ENCODE measurements at regions not wholly inside any gene's neighbourhood (a gene's known extent, or its start where the extent isn't known, plus 50 kb on each side); places are given as distances from the start of the nearest gene placed in this dataset.

DNA sequence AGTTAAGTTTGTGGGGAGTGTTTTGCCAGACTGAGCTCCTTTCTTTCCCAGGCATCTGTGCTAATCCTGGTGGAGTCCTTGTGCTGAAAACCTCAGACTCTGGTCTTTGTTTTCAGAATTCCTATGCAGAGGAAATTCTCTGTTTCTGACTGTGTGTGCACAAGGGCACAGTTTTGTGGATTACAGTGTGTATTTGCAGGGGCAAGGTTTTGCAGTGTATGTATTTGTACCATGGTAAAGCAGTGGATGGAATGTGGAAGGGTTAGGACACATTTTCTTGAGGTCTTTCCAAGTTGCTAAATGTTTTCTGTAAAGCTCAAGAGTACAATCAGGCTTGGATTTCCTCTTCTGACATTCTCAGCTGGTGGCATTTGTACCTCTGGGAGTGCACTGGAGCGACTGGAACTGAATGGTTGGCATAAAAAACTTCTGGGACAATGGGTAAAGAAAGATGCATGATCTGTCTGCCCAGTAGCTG is 139.5 kb upstream of the RND3 start:
- no peak for TF ChIP-seq ZBTB7A (tag by site-specific recombination; IDR thresholded peaks at IDR 0.05; ENCODE audit: low read depth)
- TF ChIP-seq SP2 (tag by site-specific recombination; IDR thresholded peaks at IDR 0.05), result no peak
- no peak for TF ChIP-seq ZNF549 (tag by site-specific recombination; IDR thresholded peaks at IDR 0.05)
- TF ChIP-seq, protein P1, sequence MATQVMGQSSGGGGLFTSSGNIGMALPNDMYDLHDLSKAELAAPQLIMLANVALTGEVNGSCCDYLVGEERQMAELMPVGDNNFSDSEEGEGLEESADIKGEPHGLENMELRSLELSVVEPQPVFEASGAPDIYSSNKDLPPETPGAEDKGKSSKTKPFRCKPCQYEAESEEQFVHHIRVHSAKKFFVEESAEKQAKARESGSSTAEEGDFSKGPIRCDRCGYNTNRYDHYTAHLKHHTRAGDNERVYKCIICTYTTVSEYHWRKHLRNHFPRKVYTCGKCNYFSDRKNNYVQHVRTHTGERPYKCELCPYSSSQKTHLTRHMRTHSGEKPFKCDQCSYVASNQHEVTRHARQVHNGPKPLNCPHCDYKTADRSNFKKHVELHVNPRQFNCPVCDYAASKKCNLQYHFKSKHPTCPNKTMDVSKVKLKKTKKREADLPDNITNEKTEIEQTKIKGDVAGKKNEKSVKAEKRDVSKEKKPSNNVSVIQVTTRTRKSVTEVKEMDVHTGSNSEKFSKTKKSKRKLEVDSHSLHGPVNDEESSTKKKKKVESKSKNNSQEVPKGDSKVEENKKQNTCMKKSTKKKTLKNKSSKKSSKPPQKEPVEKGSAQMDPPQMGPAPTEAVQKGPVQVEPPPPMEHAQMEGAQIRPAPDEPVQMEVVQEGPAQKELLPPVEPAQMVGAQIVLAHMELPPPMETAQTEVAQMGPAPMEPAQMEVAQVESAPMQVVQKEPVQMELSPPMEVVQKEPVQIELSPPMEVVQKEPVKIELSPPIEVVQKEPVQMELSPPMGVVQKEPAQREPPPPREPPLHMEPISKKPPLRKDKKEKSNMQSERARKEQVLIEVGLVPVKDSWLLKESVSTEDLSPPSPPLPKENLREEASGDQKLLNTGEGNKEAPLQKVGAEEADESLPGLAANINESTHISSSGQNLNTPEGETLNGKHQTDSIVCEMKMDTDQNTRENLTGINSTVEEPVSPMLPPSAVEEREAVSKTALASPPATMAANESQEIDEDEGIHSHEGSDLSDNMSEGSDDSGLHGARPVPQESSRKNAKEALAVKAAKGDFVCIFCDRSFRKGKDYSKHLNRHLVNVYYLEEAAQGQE (tag by site-specific recombination; IDR thresholded peaks at IDR 0.05), result no peak
- TF ChIP-seq, protein P2, sequence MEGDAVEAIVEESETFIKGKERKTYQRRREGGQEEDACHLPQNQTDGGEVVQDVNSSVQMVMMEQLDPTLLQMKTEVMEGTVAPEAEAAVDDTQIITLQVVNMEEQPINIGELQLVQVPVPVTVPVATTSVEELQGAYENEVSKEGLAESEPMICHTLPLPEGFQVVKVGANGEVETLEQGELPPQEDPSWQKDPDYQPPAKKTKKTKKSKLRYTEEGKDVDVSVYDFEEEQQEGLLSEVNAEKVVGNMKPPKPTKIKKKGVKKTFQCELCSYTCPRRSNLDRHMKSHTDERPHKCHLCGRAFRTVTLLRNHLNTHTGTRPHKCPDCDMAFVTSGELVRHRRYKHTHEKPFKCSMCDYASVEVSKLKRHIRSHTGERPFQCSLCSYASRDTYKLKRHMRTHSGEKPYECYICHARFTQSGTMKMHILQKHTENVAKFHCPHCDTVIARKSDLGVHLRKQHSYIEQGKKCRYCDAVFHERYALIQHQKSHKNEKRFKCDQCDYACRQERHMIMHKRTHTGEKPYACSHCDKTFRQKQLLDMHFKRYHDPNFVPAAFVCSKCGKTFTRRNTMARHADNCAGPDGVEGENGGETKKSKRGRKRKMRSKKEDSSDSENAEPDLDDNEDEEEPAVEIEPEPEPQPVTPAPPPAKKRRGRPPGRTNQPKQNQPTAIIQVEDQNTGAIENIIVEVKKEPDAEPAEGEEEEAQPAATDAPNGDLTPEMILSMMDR (tag by site-specific recombination; IDR thresholded peaks at IDR 0.05), result no peak
- no peak for TF ChIP-seq PRDM1 (tag by site-specific recombination; IDR thresholded peaks at IDR 0.05)
- TF ChIP-seq YY1 (tag by site-specific recombination; IDR thresholded peaks at IDR 0.05), result no peak
- no peak for TF ChIP-seq ZNF169 (tag by site-specific recombination; IDR thresholded peaks at IDR 0.05)
- no peak for TF ChIP-seq ZNF274 (IDR thresholded peaks at IDR 0.05; ENCODE audit: low read length)
- no peak for TF ChIP-seq ZNF274 (tag by site-specific recombination; IDR thresholded peaks at IDR 0.05; ENCODE audit: borderline replicate concordance)
- TF ChIP-seq, protein P3, sequence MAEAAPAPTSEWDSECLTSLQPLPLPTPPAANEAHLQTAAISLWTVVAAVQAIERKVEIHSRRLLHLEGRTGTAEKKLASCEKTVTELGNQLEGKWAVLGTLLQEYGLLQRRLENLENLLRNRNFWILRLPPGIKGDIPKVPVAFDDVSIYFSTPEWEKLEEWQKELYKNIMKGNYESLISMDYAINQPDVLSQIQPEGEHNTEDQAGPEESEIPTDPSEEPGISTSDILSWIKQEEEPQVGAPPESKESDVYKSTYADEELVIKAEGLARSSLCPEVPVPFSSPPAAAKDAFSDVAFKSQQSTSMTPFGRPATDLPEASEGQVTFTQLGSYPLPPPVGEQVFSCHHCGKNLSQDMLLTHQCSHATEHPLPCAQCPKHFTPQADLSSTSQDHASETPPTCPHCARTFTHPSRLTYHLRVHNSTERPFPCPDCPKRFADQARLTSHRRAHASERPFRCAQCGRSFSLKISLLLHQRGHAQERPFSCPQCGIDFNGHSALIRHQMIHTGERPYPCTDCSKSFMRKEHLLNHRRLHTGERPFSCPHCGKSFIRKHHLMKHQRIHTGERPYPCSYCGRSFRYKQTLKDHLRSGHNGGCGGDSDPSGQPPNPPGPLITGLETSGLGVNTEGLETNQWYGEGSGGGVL (tag by site-specific recombination; IDR thresholded peaks at IDR 0.05), result no peak
- TF ChIP-seq, protein P4, sequence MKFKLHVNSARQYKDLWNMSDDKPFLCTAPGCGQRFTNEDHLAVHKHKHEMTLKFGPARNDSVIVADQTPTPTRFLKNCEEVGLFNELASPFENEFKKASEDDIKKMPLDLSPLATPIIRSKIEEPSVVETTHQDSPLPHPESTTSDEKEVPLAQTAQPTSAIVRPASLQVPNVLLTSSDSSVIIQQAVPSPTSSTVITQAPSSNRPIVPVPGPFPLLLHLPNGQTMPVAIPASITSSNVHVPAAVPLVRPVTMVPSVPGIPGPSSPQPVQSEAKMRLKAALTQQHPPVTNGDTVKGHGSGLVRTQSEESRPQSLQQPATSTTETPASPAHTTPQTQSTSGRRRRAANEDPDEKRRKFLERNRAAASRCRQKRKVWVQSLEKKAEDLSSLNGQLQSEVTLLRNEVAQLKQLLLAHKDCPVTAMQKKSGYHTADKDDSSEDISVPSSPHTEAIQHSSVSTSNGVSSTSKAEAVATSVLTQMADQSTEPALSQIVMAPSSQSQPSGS (tag by site-specific recombination; IDR thresholded peaks at IDR 0.05; ENCODE audit: low read depth), result no peak
- TF ChIP-seq ZNF792 (tag by site-specific recombination; IDR thresholded peaks at IDR 0.05), result no peak
- no peak for TF ChIP-seq ZNF138 (tag by site-specific recombination; IDR thresholded peaks at IDR 0.05; ENCODE audit: borderline replicate concordance)
- no peak for TF ChIP-seq ZNF670 (tag by site-specific recombination; IDR thresholded peaks at IDR 0.05; ENCODE audit: low read depth)

All from HEK293 (cell line).